ENCODE measurements at regions not wholly inside any gene's neighbourhood (a gene's known extent, or its start where the extent isn't known, plus 50 kb on each side); places are given as distances from the start of the nearest gene placed in this dataset.

GRCh38 chr4:163603257-163603656 is 108.8 kb downstream of the TMA16 start:
- no peak overlapping the region for H3K4me3 ChIP-seq (ENCODE audit: extremely low read depth, insufficient read depth, low read length, poor library complexity, severe bottlenecking)
- H3K4me1 ChIP-seq (ENCODE audit: control insufficient read depth, insufficient read depth, low read length, poor library complexity, severe bottlenecking) = peaks cover 4% of the 10 kb centered on the region
- no peaks in the 10 kb centered on the region for H3K36me3 ChIP-seq (ENCODE audit: control insufficient read depth, insufficient read depth, low read length)
- no peak overlapping the region for H3K27ac ChIP-seq (ENCODE audit: low read depth, low read length, severe bottlenecking)
- H3K9me3 ChIP-seq (ENCODE audit: control insufficient read depth, low read length) = no peaks in the 10 kb centered on the region
- 84% methylated on average over 3 of the region's 5 CpGs; no CpG with 5 or more reads in 1 of the 2 experiments for WGBS, 2 experiments (ENCODE audit: insufficient coverage in 2 of 2)

GRCh38 chr4:163606896-163607691 is 112.6 kb downstream of the TMA16 start:
- Histone ChIP-seq H3K27ac (ENCODE audit: low read depth, low read length, severe bottlenecking) (peak overlapping the region; percentile 44), H3K36me3 (ENCODE audit: control insufficient read depth, insufficient read depth, low read length) (no peaks in the 10 kb centered on the region), H3K4me3 (ENCODE audit: extremely low read depth, insufficient read depth, low read length, poor library complexity, severe bottlenecking) (no peak overlapping the region), H3K9me3 (ENCODE audit: control insufficient read depth, low read length) (no peaks in the 10 kb centered on the region), H3K4me1 (ENCODE audit: control insufficient read depth, insufficient read depth, low read length, poor library complexity, severe bottlenecking) (peaks cover 4% of the 10 kb centered on the region)
- WGBS, 2 experiments (ENCODE audit: insufficient coverage in 2 of 2) = no CpG with 5 or more reads among the region's 2 CpGs

- H3K9me3 ChIP-seq (ENCODE audit: control insufficient read depth, low read length) = no peaks in the 10 kb centered on the region
- H3K27ac ChIP-seq (ENCODE audit: low read depth, low read length, severe bottlenecking) = no peak overlapping the region
- H3K4me3 ChIP-seq (ENCODE audit: extremely low read depth, insufficient read depth, low read length, poor library complexity, severe bottlenecking) = no peak overlapping the region
- no peaks in the 10 kb centered on the region for H3K36me3 ChIP-seq (ENCODE audit: control insufficient read depth, insufficient read depth, low read length)
- WGBS, 2 experiments (ENCODE audit: insufficient coverage in 2 of 2) = 88 to 100% methylated on average over 1 of the region's 2 CpGs
- H3K4me1 ChIP-seq (ENCODE audit: control insufficient read depth, insufficient read depth, low read length, poor library complexity, severe bottlenecking) = peaks cover 4% of the 10 kb centered on the region
Measured at GRCh38 chr4:163609019-163609418, 114.5 kb downstream of the TMA16 start.

GRCh38 chr4:163610648-163611047 is 116.2 kb downstream of the TMA16 start:
- Histone ChIP-seq H3K4me1 (ENCODE audit: control insufficient read depth, insufficient read depth, low read length, poor library complexity, severe bottlenecking) (peaks cover 4% of the 10 kb centered on the region), H3K4me3 (ENCODE audit: extremely low read depth, insufficient read depth, low read length, poor library complexity, severe bottlenecking) (no peak overlapping the region), H3K36me3 (ENCODE audit: control insufficient read depth, insufficient read depth, low read length) (no peaks in the 10 kb centered on the region), H3K27ac (ENCODE audit: low read depth, low read length, severe bottlenecking) (no peak overlapping the region), H3K9me3 (ENCODE audit: control insufficient read depth, low read length) (no peaks in the 10 kb centered on the region)
- WGBS, 2 experiments (ENCODE audit: insufficient coverage in 2 of 2) = 77 to 81% methylated on average over 3 to 4 of the region's 4 CpGs

GRCh38 chr4:163611182-163611581 is 116.7 kb downstream of the TMA16 start:
- no peaks in the 10 kb centered on the region for H3K36me3 ChIP-seq (ENCODE audit: control insufficient read depth, insufficient read depth, low read length)
- H3K4me3 ChIP-seq (ENCODE audit: extremely low read depth, insufficient read depth, low read length, poor library complexity, severe bottlenecking) = no peak overlapping the region
- WGBS, 2 experiments (ENCODE audit: insufficient coverage in 2 of 2) = 90 to 100% methylated on average over 2 of the region's 3 CpGs
- peaks cover 4% of the 10 kb centered on the region for H3K4me1 ChIP-seq (ENCODE audit: control insufficient read depth, insufficient read depth, low read length, poor library complexity, severe bottlenecking)
- no peak overlapping the region for H3K27ac ChIP-seq (ENCODE audit: low read depth, low read length, severe bottlenecking)
- H3K9me3 ChIP-seq (ENCODE audit: control insufficient read depth, low read length) = no peaks in the 10 kb centered on the region

GRCh38 chr4:163611784-163612445 is 117.4 kb downstream of the TMA16 start:
- Histone ChIP-seq H3K4me3 (ENCODE audit: extremely low read depth, insufficient read depth, low read length, poor library complexity, severe bottlenecking) (no peak overlapping the region), H3K36me3 (ENCODE audit: control insufficient read depth, insufficient read depth, low read length) (no peaks in the 10 kb centered on the region), H3K27ac (ENCODE audit: low read depth, low read length, severe bottlenecking) (no peak overlapping the region), H3K4me1 (ENCODE audit: control insufficient read depth, insufficient read depth, low read length, poor library complexity, severe bottlenecking) (peaks cover 3% of the 10 kb centered on the region), H3K9me3 (ENCODE audit: control insufficient read depth, low read length) (no peaks in the 10 kb centered on the region)
- WGBS, 2 experiments (ENCODE audit: insufficient coverage in 2 of 2) = 89% methylated on average over 1 of the region's 2 CpGs; no CpG with 5 or more reads in 1 of the 2 experiments

- no peaks in the 10 kb centered on the region for H3K4me1 ChIP-seq (ENCODE audit: control insufficient read depth, insufficient read depth, low read length, poor library complexity, severe bottlenecking)
- no peak overlapping the region for H3K27ac ChIP-seq (ENCODE audit: low read depth, low read length, severe bottlenecking)
- no peaks in the 10 kb centered on the region for H3K9me3 ChIP-seq (ENCODE audit: control insufficient read depth, low read length)
- H3K36me3 ChIP-seq (ENCODE audit: control insufficient read depth, insufficient read depth, low read length) = no peaks in the 10 kb centered on the region
- no peak overlapping the region for H3K4me3 ChIP-seq (ENCODE audit: extremely low read depth, insufficient read depth, low read length, poor library complexity, severe bottlenecking)
Measured at GRCh38 chr4:163612762-163613161, 118.3 kb downstream of the TMA16 start.

- Histone ChIP-seq H3K9me3 (ENCODE audit: control insufficient read depth, low read length) (no peaks in the 10 kb centered on the region), H3K27ac (ENCODE audit: low read depth, low read length, severe bottlenecking) (no peak overlapping the region), H3K36me3 (ENCODE audit: control insufficient read depth, insufficient read depth, low read length) (no peaks in the 10 kb centered on the region), H3K4me1 (ENCODE audit: control insufficient read depth, insufficient read depth, low read length, poor library complexity, severe bottlenecking) (no peaks in the 10 kb centered on the region), H3K4me3 (ENCODE audit: extremely low read depth, insufficient read depth, low read length, poor library complexity, severe bottlenecking) (no peak overlapping the region)
- WGBS, 2 experiments (ENCODE audit: insufficient coverage in 2 of 2) = 67 to 100% methylated on average over 1 of the region's 3 CpGs
Measured at GRCh38 chr4:163613383-163613782, 118.9 kb downstream of the TMA16 start.

GRCh38 chr4:163614866-163615265 is 120.4 kb downstream of the TMA16 start:
- Histone ChIP-seq H3K9me3 (ENCODE audit: control insufficient read depth, low read length) (no peaks in the 10 kb centered on the region), H3K4me1 (ENCODE audit: control insufficient read depth, insufficient read depth, low read length, poor library complexity, severe bottlenecking) (no peaks in the 10 kb centered on the region), H3K36me3 (ENCODE audit: control insufficient read depth, insufficient read depth, low read length) (no peaks in the 10 kb centered on the region), H3K27ac (ENCODE audit: low read depth, low read length, severe bottlenecking) (no peak overlapping the region), H3K4me3 (ENCODE audit: extremely low read depth, insufficient read depth, low read length, poor library complexity, severe bottlenecking) (no peak overlapping the region)
- WGBS, 2 experiments (ENCODE audit: insufficient coverage in 2 of 2) = 88 to 89% methylated on average over 2 of the region's 3 CpGs

GRCh38 chr4:163618845-163619244 is 124.4 kb downstream of the TMA16 start:
- WGBS, 2 experiments (ENCODE audit: insufficient coverage in 2 of 2) = 91% methylated on average over 3 to 4 of the region's 4 CpGs
- Histone ChIP-seq H3K36me3 (ENCODE audit: control insufficient read depth, insufficient read depth, low read length) (no peaks in the 10 kb centered on the region), H3K9me3 (ENCODE audit: control insufficient read depth, low read length) (no peaks in the 10 kb centered on the region), H3K27ac (ENCODE audit: low read depth, low read length, severe bottlenecking) (no peak overlapping the region), H3K4me1 (ENCODE audit: control insufficient read depth, insufficient read depth, low read length, poor library complexity, severe bottlenecking) (no peaks in the 10 kb centered on the region), H3K4me3 (ENCODE audit: extremely low read depth, insufficient read depth, low read length, poor library complexity, severe bottlenecking) (no peak overlapping the region)

GRCh38 chr4:163620738-163621137 is 126.2 kb downstream of the TMA16 start:
- H3K9me3 ChIP-seq (ENCODE audit: control insufficient read depth, low read length) = no peaks in the 10 kb centered on the region
- no peak overlapping the region for H3K27ac ChIP-seq (ENCODE audit: low read depth, low read length, severe bottlenecking)
- H3K4me3 ChIP-seq (ENCODE audit: extremely low read depth, insufficient read depth, low read length, poor library complexity, severe bottlenecking) = no peak overlapping the region
- no peaks in the 10 kb centered on the region for H3K4me1 ChIP-seq (ENCODE audit: control insufficient read depth, insufficient read depth, low read length, poor library complexity, severe bottlenecking)
- no peaks in the 10 kb centered on the region for H3K36me3 ChIP-seq (ENCODE audit: control insufficient read depth, insufficient read depth, low read length)
- WGBS, 2 experiments (ENCODE audit: insufficient coverage in 2 of 2) = no CpG with 5 or more reads among the region's 2 CpGs
